ENCODE measurements at regions not wholly inside any gene's neighbourhood (a gene's known extent, or its start where the extent isn't known, plus 50 kb on each side); places are given as distances from the start of the nearest gene placed in this dataset.

- no peak for TF ChIP-seq CTCF (IDR thresholded peaks at IDR 0.05; ENCODE audit: low read depth, low read length)
- TF ChIP-seq EZH2phosphoT487 (IDR thresholded peaks at IDR 0.05; ENCODE audit: low read depth): no peak
Measured at GRCh38 chr22:27461470-27461869, 340.1 kb downstream of the MN1 start.
